ENCODE measurements at regions not wholly inside any gene's neighbourhood (a gene's known extent, or its start where the extent isn't known, plus 50 kb on each side); places are given as distances from the start of the nearest gene placed in this dataset.

GRCh38 chr6:119447921-119448320 lies 98.4 kb upstream of the MAN1A1 start:
- no peaks in the 10 kb centered on the region for H3K27me3 ChIP-seq (ENCODE audit: control insufficient read depth, insufficient read depth, low read length)
- no peak overlapping the region for H3K9ac ChIP-seq (ENCODE audit: low read length in 3 of 3)
- H3K4me3 ChIP-seq (ENCODE audit: low read length in 3 of 3), result no peak overlapping the region
- H3K9me3 ChIP-seq (ENCODE audit: control insufficient read depth in 2 of 3, insufficient read depth in 1 of 3, low read length in 3 of 3), result no peaks in the 10 kb centered on the region
- H3K36me3 ChIP-seq (ENCODE audit: control insufficient read depth in 2 of 3, insufficient read depth in 3 of 3, low read length in 3 of 3), result no peaks in the 10 kb centered on the region
- peaks cover 0 to 13% (median 6%) of the 10 kb centered on the region in 3 donors for H3K4me1 ChIP-seq (ENCODE audit: control insufficient read depth in 2 of 3, insufficient read depth in 2 of 3, low read depth in 1 of 3, low read length in 3 of 3)
- intact Hi-C loops (cut with DNase I), result no loop called here
- H3K27ac ChIP-seq (ENCODE audit: low read depth in 2 of 2, low read length in 2 of 2), result no peak overlapping the region
- TF ChIP-seq CTCF (IDR thresholded peaks at IDR 0.05; ENCODE audit: borderline replicate concordance, extremely low read depth, insufficient read depth), result no peak
- no peak for DNase-seq
- no peak for FAIRE-seq

- Histone ChIP-seq H3K4me1 (ENCODE audit: control insufficient read depth in 2 of 3, insufficient read depth in 2 of 3, low read depth in 1 of 3, low read length in 3 of 3) (peaks cover 0 to 13% (median 6%) of the 10 kb centered on the region in 3 donors), H3K27ac (ENCODE audit: low read depth in 2 of 2, low read length in 2 of 2) (peak overlapping the region in 1 of 2 donors; percentile 20), H3K9me3 (ENCODE audit: control insufficient read depth in 2 of 3, insufficient read depth in 1 of 3, low read length in 3 of 3) (no peaks in the 10 kb centered on the region), H3K27me3 (ENCODE audit: control insufficient read depth, insufficient read depth, low read length) (no peaks in the 10 kb centered on the region), H3K4me3 (ENCODE audit: low read length in 3 of 3) (no peak overlapping the region), H3K36me3 (ENCODE audit: control insufficient read depth in 2 of 3, insufficient read depth in 3 of 3, low read length in 3 of 3) (no peaks in the 10 kb centered on the region), H3K9ac (ENCODE audit: low read length in 3 of 3) (no peak overlapping the region)
- DNase-seq (peak in 2 of 5 donors; percentile 20 to 57), FAIRE-seq (peak; percentile 35)
- intact Hi-C loops (cut with DNase I), result no loop called here
- no peak for TF ChIP-seq CTCF (IDR thresholded peaks at IDR 0.05; ENCODE audit: borderline replicate concordance, extremely low read depth, insufficient read depth)
These were observed 97.0 kb upstream of the MAN1A1 start for GRCh38 chr6:119446609-119447008.

- Histone ChIP-seq H3K9ac (ENCODE audit: low read length in 3 of 3) (no peak overlapping the region), H3K4me3 (ENCODE audit: low read length in 3 of 3) (no peak overlapping the region), H3K27ac (ENCODE audit: low read depth in 2 of 2, low read length in 2 of 2) (peak overlapping the region in 1 of 2 donors; percentile 20), H3K9me3 (ENCODE audit: control insufficient read depth in 2 of 3, insufficient read depth in 1 of 3, low read length in 3 of 3) (no peaks in the 10 kb centered on the region), H3K4me1 (ENCODE audit: control insufficient read depth in 2 of 3, insufficient read depth in 2 of 3, low read depth in 1 of 3, low read length in 3 of 3) (peaks cover 0 to 13% (median 6%) of the 10 kb centered on the region in 3 donors), H3K36me3 (ENCODE audit: control insufficient read depth in 2 of 3, insufficient read depth in 3 of 3, low read length in 3 of 3) (no peaks in the 10 kb centered on the region), H3K27me3 (ENCODE audit: control insufficient read depth, insufficient read depth, low read length) (no peaks in the 10 kb centered on the region)
- TF ChIP-seq CTCF (IDR thresholded peaks at IDR 0.05; ENCODE audit: borderline replicate concordance, extremely low read depth, insufficient read depth), result no peak
- FAIRE-seq (no peak), DNase-seq (no peak)
- intact Hi-C loops (cut with DNase I), result no loop called here
These were observed 96.6 kb upstream of the MAN1A1 start for GRCh38 chr6:119446115-119446554.

- DNase-seq (no peak), FAIRE-seq (no peak)
- H3K27ac ChIP-seq (ENCODE audit: low read depth in 2 of 2, low read length in 2 of 2), result peak overlapping the region in 1 of 2 donors; percentile 20
- H3K4me3 ChIP-seq (ENCODE audit: low read length in 3 of 3), result no peak overlapping the region
- H3K27me3 ChIP-seq (ENCODE audit: control insufficient read depth, insufficient read depth, low read length), result no peaks in the 10 kb centered on the region
- intact Hi-C loops (cut with DNase I), result no loop called here
- no peaks in the 10 kb centered on the region for H3K9me3 ChIP-seq (ENCODE audit: control insufficient read depth in 2 of 3, insufficient read depth in 1 of 3, low read length in 3 of 3)
- peaks cover 0 to 13% (median 6%) of the 10 kb centered on the region in 3 donors for H3K4me1 ChIP-seq (ENCODE audit: control insufficient read depth in 2 of 3, insufficient read depth in 2 of 3, low read depth in 1 of 3, low read length in 3 of 3)
- no peak for TF ChIP-seq CTCF (IDR thresholded peaks at IDR 0.05; ENCODE audit: borderline replicate concordance, extremely low read depth, insufficient read depth)
- no peak overlapping the region for H3K9ac ChIP-seq (ENCODE audit: low read length in 3 of 3)
- H3K36me3 ChIP-seq (ENCODE audit: control insufficient read depth in 2 of 3, insufficient read depth in 3 of 3, low read length in 3 of 3), result no peaks in the 10 kb centered on the region
These were observed 96.1 kb upstream of the MAN1A1 start for GRCh38 chr6:119445666-119446065.

Data from kidney (tissue), 13 donors.